ENCODE measurements at regions not wholly inside any gene's neighbourhood (a gene's known extent, or its start where the extent isn't known, plus 50 kb on each side); places are given as distances from the start of the nearest gene placed in this dataset.

GRCh38 chr1:191839891-191840290 is 318.4 kb upstream of the RGS18 start (continued):
- TF ChIP-seq ZNF280A (IDR thresholded peaks at IDR 0.05; ENCODE audit: low read depth, partially characterized antibody) (no peak), ZNF174 (CRISPR knock-in tag; IDR thresholded peaks at IDR 0.05) (no peak), ZNF518B (CRISPR knock-in tag; IDR thresholded peaks at IDR 0.05) (no peak), MNT (conservative IDR thresholded peaks at IDR 0.05) (no peak), FOXJ3 (CRISPR knock-in tag; IDR thresholded peaks at IDR 0.05) (no peak), HNRNPH1 (optimal IDR thresholded peaks at IDR 0.05; ENCODE audit: low read depth, low read length) (no peak), MECOM (CRISPR knock-in tag; IDR thresholded peaks at IDR 0.05) (no peak), ZBTB5 (IDR thresholded peaks at IDR 0.05) (no peak), PHTF2 (CRISPR knock-in tag; IDR thresholded peaks at IDR 0.05) (no peak)
